Inflammatory macrophage treated with lipopolysaccharide for 1 hour (primary cell): ENCODE measurements at regions not wholly inside any gene's neighbourhood (a gene's known extent, or its start where the extent isn't known, plus 50 kb on each side); places are given as distances from the start of the nearest gene placed in this dataset.
"Not testable (repeated sequence)": the region's sequence is repeated elsewhere in the genome, so short reads cannot be mapped to it uniquely, and the experiment has no call there.

ENCODE experiments used
- DNase-seq, 2 donors: peaks; one replicate each; pipeline ENCODE4 v3.0.0-alpha.2; 2020 to 2022

DNA sequence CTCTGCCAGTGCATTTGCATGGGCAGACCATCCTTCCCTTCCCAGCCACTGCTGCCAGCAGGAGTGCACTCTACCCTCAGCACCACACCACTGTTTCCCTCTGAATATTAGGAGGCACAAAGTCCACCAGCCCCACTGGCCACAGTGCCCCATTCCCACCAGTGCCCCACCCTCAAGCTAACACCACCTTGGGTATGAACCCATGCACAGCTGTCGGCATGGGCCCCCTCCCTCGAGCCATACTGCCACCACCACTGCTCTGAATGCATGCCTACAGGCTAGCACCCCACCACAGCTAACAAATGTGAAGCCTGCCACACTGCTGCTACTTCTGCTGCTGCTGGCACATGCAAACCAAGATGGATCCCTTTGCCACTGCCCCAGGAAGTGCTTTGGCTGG is 810.4 kb downstream of the TRAM1L1 start:
- DNase-seq = no peak

DNA sequence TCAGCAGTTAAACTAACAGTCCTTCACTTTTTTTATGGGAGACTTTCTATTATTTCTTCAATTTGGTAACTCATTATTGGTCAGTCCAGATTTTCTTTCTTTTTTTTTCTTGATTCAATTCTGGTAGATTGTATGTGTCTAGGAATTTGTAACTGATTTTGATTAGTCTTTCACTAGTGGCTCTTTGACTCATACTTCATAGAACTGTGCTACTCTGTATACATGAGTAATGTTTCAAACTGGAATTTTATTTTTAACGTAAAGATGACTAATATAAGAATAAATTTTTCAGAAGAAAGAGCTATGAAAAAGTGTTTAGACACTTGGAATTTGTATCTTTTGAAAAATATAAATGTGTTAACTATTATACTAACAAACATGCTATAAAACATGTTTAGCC is 813.0 kb downstream of the TRAM1L1 start:
- no peak for DNase-seq

DNA sequence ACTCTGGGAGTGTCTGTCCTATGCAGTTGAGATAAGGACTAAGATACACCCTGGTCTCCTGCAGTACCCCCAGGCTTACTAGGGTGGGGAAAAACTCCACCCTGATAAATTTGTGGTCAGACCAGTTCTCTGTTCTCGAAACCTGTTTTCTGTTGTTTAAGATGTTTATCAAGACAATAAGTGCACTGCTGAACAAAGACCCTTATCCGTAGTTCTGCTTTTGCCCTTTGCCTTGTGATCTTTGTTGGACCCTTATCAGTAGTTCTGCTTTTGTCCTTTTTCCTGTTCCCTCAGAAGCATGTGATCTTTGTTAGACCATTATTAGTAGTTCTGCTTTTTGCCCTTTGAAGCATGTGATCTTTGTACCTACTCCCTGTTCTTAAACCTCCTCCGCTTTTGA is 824.4 kb downstream of the TRAM1L1 start:
- DNase-seq = not testable (repeated sequence)

DNA sequence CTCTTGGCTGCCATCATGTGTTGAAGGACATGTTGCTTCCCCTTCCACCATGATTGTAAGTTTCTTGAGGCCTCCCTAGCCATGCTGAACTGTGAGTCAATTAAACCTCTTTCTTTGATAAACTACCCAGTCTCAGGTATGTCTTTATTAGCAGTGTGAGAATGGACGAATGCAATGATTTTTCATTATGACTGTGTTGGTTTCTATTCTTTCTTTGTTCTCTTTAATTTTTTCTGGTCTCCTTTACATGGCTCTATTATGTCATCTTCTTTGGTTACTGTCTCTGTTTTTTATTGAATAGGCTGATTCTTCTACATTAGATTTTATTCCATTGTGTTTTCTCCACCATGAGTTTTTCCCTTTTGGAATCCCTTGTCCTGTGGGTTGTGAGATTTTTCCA is 840.6 kb downstream of the TRAM1L1 start:
- no peak for DNase-seq

DNA sequence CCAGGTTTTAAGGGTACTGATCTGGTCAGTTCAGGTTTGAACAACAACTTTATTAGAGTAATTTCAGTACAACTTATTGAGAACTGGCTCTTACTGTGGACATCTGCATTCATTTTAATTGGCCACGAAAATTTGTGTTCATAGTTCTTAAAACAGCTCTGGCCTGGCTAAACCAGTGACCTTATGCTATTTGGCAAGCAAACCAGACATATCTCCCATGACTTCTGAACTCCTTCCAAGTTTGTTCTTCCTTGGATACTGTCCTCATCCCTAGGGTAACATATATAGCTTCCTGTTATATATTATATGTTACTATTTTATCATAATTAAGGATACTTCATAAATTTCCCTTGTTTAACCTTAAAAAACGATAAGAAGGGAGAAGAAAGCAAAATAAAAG is 841.9 kb downstream of the TRAM1L1 start:
- no peak for DNase-seq

DNA sequence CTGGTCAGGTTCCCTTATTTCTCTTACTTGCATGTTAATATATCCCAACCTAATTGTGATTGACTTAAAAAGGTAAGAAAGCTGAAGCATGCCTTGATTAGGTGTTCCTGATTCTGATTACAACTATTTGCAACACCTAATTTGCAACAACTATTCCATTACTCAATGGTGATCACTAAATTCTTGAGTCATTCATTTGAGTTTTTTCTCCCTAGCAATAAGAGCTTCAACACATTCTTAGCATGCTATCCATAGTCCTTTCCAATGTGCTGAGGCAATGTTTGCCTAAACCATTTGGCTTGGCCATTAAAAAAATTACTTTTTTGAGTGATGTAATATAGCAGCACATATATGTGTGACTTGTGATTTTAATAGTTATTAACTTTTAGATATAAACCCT is 851.4 kb downstream of the TRAM1L1 start:
- DNase-seq = no peak

DNA sequence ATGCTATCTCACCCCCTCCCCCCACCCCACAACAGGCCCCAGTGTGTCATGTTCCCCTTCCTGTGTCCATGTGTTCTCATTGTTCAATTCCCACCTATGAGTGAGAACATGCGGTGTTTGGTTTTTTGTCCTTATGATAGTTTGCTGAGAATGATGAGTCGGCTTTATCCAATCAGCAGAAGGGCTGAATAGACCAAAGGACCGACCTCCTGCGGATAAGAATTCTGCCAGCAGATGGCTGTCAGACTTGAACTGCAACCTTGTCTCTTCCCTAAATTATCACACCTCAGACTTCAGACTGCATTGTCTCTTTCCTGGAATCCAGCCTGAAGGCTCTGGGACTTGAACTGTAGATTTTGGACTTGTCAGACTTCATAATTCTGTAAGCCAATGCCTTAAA is 853.4 kb downstream of the TRAM1L1 start:
- DNase-seq = not testable (repeated sequence)

DNA sequence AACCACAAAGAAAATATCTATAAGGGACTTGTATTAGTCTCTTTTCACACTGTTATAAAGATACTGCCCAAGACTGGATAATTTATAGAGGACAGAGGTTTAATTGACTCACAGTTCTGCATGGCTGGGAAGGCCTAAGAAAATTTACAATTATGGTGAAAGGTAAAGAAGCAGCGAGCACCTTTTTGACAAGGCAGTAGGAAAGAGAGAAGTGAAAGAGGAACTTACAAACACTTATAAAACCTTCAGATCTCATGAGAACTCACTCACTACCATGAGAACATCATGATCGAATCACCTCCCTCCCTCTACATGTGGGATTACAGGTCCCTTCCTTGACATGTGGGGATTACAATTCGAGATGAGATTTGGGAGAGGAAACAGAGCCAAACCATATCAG is 856.0 kb downstream of the TRAM1L1 start:
- DNase-seq = no peak

DNA sequence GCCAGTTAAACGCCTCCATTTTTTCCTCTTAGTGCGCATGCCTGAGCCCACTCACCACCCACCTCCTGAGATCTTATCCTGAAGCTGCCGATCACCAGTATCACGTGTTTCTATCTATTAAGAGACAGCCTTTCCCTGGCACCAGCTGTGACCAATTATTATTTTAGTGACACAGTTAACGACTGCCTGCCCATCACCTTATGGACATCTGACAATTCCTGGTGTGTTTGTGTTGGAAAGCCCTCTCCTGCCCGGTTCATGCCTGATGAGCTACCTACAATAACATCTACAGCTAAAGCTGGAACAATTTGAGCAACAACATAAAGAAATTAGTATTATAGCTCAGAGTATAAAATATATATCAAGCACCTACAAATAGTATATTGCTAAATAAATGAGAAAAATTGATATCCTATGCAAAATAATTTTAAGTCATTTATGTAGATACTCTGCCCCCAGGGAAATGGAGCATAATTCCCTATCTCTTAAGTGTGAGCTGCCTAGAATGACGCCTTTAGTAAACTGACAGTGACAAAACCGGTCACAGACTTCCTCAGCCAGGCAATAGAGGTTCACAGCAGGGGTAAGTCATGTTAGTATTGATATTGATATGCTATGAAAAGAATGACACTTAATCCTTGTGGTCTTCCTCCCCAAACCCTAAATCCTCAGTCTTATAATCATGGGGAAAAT is 862.2 kb downstream of the TRAM1L1 start:
- no peak for DNase-seq

DNA sequence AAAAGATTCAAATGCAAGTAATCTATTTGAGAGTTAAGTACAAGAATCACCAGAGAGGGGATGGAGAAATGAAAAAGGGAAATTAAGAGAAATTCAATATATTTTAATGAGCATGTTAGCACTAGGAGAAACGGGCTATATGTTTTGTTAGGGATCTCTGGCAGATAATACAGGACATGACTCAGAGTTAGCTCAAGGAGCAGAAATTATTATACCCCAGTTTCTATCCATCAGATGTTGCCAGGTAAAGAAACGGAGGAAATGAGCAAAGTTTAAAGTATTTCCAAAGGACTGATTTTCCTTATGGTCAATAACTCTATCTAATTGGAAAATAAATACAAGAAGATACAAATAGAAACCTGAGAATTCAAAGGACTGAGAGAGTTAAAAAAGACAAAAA is 867.6 kb downstream of the TRAM1L1 start:
- no peak for DNase-seq

DNA sequence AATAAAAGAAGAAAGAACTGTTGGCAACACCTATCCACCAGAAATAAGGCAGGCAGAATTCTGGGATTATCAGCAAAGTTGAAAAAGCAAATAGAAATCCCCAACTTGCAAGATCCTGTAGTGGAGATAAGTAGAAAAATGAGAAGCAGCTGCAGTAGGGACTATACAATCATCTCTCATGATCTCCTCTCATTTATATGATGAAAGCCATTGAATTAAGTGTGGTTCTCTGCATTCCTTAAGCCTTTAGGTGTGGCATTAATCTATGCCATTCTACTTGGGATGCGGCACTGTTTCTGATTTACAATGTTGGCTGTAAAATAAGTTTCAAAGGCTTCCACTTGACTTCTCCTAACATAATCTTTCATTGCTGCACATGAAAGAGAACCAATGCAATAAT is 869.8 kb downstream of the TRAM1L1 start:
- DNase-seq = no peak

DNA sequence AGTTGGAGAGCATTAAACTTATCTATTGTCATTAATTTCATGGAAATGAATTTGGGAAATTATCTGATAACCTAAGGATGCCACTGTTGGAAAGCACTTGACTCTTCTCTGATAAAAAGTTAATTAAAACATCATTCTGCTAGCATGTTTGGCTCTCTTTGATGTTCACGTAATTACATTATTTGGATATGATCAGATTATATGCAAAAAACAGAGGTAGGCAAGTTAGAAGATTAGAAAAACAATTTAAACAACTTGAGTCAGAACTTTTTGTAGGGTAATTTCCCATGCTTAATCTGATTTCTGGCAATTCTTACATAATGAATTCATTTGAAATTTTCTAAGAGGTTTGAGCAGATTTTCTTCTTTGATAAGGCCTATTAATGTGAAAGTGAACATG is 882.9 kb downstream of the TRAM1L1 start:
- DNase-seq = no peak

DNA sequence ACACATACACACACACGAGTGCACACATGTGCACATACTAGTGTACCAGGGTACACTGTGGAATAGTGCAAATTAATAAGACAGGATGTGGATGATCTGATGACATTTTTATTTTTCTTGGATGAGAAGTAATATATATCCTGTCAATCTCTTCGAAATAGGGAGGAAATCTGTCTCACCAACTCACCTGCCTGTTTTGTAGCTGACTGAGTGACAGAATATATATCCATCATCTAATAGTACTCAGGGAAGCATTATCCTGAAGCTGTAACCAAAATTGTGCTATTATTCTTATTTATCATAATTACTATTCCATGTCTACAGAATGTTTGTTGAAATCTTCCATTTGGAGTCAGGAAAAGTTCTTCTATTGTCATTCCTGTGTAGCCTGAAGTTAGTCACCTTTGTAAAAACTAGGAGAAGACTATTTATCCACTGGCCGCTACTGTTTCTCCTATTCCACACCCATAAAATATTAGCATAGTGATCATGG is 888.0 kb downstream of the TRAM1L1 start:
- no peak for DNase-seq

DNA sequence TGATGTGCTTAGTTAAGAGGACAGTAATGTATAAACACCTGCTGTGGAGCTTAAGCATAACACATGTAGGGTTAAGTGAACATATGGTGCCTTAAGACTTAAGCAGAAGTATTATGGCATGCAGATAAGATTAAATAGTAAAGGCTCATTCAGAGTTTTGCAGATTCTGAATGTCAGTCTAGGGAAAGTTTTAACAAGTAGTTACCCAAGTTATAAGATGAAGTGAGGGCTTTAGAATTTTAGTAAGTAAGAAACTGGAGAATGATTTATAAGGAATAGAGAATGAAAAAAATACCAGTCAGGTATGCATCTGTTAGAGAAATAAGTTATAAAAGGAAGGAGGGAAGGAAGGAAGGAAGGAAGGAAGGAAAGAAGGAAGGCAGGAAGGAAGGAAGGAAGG is 902.1 kb downstream of the TRAM1L1 start:
- no peak for DNase-seq

DNA sequence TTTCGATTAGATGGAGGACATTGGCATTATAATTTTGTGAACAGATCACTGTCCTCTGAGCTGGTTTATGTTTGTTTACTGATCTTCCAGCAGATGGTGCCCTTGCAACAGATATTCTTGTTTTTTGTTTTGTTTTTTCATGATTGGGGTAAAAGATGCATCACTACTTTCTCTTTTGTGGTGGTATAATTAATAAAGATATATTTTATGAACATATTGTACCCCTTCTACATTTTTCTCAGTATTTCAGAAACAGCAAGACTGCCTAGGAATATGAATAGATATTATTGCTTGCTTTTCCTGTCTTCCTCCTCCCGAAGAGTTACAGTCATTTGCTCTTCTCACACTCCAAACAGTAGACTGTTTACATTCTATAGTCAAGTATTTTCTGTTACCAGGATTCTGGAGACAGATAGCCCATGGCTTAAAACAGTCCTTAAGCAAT is 905.2 kb downstream of the TRAM1L1 start:
- DNase-seq = no peak

DNA sequence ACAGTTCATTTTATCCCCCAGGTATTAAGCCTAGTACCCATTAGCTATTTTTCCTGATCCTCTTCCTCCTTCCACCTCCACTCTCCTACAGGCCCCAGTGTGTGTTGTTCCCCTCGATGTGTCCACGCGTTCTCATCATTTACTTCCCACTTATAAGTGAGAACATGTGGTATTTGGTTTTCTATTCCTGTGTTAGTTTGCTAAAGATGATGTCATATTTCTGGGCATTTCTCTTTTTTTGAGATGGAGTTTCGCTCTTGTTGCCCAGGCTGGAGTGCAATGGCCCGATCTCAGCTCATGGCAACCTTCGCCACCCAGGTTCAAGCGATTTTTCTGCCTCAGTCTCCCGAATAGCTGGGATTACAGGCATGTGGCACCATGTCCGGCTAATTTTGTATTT is 934.0 kb downstream of the TRAM1L1 start:
- DNase-seq = not testable (repeated sequence)

DNA sequence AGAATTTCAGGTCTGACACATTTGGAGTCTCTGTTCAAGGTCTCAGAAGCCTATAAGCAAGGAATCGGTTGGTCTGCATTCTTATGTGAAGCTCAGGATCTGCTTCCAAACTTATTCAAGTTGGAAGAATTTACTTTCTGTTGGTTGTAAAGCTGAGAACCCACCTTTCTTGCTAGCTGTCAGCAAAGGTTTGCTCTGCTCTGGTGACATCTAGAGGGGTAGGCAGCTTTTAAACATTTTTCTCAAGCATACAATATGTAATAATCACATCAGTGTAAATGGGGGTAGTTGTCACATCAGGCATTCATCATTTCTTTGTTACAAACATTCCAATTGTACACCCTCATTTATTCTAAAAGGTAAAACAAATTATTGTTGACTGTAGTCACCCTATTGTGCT is 935.2 kb downstream of the TRAM1L1 start:
- DNase-seq = no peak

DNA sequence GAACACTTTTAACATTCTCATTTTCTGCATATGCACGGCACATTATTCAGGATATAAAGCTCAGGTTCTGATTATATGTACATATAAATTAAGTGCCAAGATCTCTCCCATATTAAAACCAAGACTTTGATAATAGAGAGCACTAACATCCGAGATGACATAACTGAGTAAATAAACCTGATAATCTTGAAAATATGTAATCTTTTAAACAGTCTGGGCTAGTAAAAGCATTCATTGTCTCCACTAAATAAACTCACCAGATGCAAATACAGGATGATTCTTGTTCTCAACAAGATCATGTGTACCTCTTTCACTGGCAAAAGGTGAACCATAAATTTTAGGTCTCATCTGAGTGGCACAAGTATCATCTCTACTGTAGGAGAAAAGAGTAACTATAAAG is 942.2 kb downstream of the TRAM1L1 start:
- DNase-seq = no peak

DNA sequence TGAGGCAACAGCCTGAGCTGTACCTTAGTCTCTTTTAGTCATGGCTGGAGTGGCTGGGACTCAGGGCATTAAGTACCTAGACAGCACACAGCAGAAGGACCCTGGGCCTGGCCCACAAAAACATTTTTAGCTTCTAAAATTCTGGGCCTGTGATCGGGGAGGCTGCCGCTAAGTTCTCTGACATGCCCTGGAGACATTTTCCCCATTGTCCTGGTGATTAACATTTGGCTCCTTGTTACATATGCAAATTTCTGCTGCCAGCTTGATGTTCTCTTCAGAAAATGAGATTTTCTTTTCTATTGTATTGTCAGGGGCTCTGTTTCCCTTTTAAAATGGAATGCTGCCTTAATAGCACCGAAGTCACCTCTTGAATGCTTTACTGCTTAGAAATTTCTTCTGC is 952.4 kb downstream of the TRAM1L1 start:
- DNase-seq = no peak

DNA sequence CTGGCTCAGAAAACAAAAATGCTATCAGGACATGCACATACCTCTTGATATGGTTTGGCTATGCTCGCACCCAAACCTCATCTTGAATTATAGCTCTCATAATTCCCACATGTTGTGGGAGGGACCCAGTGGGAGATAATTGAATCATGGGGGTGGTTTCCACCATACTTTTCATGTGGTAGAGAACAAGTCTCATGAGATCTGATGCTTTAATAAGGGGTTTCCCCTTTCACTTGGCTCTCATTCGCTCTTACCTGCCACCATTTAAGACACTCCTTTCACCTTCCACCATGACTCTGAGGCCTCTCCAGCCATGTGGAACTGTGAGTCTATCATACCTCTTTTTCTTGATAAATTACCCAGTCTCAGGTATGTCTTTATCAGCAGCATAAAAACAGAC is 958.6 kb downstream of the TRAM1L1 start:
- DNase-seq = no peak

DNA sequence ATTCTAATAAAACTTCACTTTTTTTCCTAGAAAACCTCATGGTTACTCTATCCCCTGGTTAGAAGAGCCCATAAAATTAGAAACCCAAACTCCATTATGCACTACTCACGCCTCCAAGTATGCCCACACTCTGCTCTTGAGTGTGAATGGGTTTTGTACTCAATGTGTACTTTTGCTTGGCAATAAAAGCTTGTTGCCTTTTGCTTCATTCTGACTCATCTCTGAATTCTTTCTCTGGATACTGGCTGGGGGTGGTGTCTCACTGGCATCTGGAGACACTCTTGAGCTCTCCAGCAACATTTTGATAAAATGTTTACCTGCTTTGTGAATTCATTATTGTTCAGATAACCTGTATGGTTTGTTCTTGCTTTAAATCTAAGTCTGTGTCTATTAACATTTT is 963.3 kb downstream of the TRAM1L1 start:
- no peak for DNase-seq

DNA sequence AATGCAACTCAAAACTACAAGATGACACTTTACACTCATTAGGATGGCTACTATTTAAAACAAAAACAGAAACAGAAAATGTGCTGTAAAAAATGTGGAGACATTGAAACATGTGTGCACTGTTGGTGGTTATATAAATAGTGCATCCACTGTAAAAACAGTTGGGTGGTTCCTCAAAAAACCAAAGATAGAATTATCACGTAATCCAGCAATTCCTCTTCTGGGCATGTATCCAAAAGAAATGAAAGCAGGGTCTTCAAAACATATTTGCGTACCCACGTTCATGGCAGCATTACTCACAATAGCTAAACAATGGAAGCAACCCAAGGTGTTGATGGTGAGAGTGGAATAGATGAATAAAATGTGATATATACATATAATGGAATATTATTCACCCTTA is 967.2 kb downstream of the TRAM1L1 start:
- no peak for DNase-seq

DNA sequence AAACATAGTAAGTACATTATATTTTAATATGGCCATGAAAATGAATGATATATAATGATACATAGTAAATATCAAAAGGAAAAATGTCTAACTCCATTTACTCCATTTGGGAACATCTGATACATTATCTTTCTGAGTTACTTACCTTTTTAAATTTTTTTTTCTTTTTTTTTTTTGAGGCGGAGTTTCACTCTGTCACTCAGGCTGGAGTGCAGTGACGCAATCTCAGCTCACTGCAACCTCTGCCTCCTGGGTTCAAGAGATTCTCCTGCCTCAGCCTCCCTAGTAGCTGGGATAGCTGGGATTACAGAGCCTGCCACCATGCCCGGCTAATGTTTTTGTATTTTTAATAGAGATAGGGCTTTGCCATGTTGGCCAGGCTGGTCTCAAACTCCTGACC is 972.5 kb downstream of the TRAM1L1 start:
- DNase-seq = not testable (repeated sequence)

DNA sequence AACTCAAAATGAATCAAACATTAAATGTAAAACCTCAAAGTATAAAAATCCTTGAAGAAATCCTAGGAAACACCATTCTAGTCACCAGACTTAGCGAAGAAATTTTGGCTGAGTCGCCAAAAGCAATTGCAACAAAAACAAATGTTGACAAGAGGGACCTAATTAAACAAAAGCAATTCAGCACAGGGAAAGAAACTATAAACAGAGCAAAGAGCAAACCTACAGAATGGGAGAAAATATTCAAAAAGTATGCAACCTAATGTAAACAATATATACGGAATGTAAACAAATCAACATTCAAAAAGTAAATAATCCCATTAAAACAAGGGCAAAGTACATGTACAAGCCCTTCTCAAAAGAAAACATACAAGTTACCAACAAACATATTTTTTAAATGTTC is 974.7 kb downstream of the TRAM1L1 start:
- no peak for DNase-seq

DNA sequence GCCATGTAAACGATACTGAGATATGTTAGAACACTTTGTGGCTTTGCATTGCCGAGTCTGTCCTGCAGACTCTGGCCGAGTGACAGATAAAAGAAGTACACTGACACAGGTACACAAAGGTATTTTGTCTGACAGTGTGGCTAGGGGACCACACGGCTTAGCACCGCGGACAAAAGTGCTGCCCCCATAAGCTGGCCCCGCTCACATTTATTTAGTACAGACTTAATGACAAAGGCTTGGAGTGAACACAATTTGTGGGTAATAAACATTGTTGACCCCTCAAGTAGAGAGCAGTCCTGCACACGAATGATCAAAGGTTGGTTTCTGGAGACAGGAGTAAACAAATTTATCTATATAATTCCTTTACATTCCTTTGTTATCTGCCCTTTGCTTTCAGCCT is 976.8 kb downstream of the TRAM1L1 start:
- DNase-seq = no peak
